Panc1 (cell line): ENCODE measurements at regions not wholly inside any gene's neighbourhood (a gene's known extent, or its start where the extent isn't known, plus 50 kb on each side); places are given as distances from the start of the nearest gene placed in this dataset.

Experiments
- CTCF ChIP-seq: fragments of 450-650 bp; IDR thresholded peaks from 2 replicates; pipeline ENCODE4 v1.5.1; 2017; ENCODE audit warnings: mild to moderate bottlenecking
- POLR2AphosphoS5 ChIP-seq: IDR thresholded peaks from 2 replicates; pipeline ENCODE4 v1.6.1; 2012; ENCODE audit warnings: mild to moderate bottlenecking, low read depth, low read length, moderate library complexity
- REST ChIP-seq, 2 experiments: IDR thresholded peaks; 2 replicates each; pipeline ENCODE4 v1.6.1; 2011 to 2012; ENCODE audit warnings: low read depth in 2 of 2, control low read depth in 1 of 2, low read length in 1 of 2, mild to moderate bottlenecking in 1 of 2, moderate library complexity in 1 of 2; ENCODE audit not compliant: insufficient read depth in 1 of 2
- SIN3A ChIP-seq: IDR thresholded peaks from 2 replicates; pipeline ENCODE4 v1.6.1; 2012; ENCODE audit warnings: low read depth, mild to moderate bottlenecking, low read length, moderate library complexity, borderline replicate concordance; ENCODE audit not compliant: insufficient read depth

- TF ChIP-seq CTCF, result no peak
- no peak for TF ChIP-seq SIN3A
- no peak for TF ChIP-seq POLR2AphosphoS5
- no peak for TF ChIP-seq REST (IDR thresholded peaks at IDR 0.05; ENCODE audit: insufficient read depth in 1 of 2, low read depth in 2 of 2, low read length in 1 of 2)
Observed at GRCh38 chr10:8499312-8499711, 444.8 kb downstream of the GATA3 start.
